Endothelial cell of umbilical vein (primary cell): ENCODE measurements at regions not wholly inside any gene's neighbourhood (a gene's known extent, or its start where the extent isn't known, plus 50 kb on each side); places are given as distances from the start of the nearest gene placed in this dataset.

Source experiments
- POLR2A ChIP-seq: IDR thresholded peaks from 2 replicates; pipeline ENCODE4 v1.6.1; 2012; ENCODE audit warnings: low read depth, mild to moderate bottlenecking, control low read depth, low read length
- POLR2AphosphoS5 ChIP-seq: IDR thresholded peaks from 2 replicates; pipeline ENCODE4 v1.6.1; 2012; ENCODE audit warnings: low read depth, mild to moderate bottlenecking, control low read depth, low read length, moderate library complexity; ENCODE audit not compliant: insufficient read depth
- TF ChIP-seq, protein P1 (sequence below), 2 donors: IDR thresholded peaks; 1 replicate in 1 of 2; 2 replicates in 1 of 2; pipeline ENCODE4 v1.5.1; 2011; ENCODE audit warnings: low read length in 2 of 2, mild to moderate bottlenecking in 2 of 2, moderate library complexity in 2 of 2, control low read depth in 1 of 2, inconsistent platforms in 1 of 2, low read depth in 1 of 2; ENCODE audit not compliant: insufficient read depth in 1 of 2; ENCODE audit errors: extremely low read depth in 1 of 2

GRCh38 chr5:68759593-68759992 lies 334.2 kb upstream of the SLC30A5 start:
- TF ChIP-seq, protein P1, sequence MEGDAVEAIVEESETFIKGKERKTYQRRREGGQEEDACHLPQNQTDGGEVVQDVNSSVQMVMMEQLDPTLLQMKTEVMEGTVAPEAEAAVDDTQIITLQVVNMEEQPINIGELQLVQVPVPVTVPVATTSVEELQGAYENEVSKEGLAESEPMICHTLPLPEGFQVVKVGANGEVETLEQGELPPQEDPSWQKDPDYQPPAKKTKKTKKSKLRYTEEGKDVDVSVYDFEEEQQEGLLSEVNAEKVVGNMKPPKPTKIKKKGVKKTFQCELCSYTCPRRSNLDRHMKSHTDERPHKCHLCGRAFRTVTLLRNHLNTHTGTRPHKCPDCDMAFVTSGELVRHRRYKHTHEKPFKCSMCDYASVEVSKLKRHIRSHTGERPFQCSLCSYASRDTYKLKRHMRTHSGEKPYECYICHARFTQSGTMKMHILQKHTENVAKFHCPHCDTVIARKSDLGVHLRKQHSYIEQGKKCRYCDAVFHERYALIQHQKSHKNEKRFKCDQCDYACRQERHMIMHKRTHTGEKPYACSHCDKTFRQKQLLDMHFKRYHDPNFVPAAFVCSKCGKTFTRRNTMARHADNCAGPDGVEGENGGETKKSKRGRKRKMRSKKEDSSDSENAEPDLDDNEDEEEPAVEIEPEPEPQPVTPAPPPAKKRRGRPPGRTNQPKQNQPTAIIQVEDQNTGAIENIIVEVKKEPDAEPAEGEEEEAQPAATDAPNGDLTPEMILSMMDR (IDR thresholded peaks at IDR 0.05; ENCODE audit: extremely low read depth in 1 of 2, insufficient read depth in 1 of 2, low read depth in 1 of 2, low read length in 2 of 2) = no peak
- TF ChIP-seq POLR2A (no peak), POLR2AphosphoS5 (no peak)
